GM23338 (cell line): ENCODE measurements at regions not wholly inside any gene's neighbourhood (a gene's known extent, or its start where the extent isn't known, plus 50 kb on each side); places are given as distances from the start of the nearest gene placed in this dataset.

ENCODE experiments used
- CREB1 ChIP-seq: fragments of 250-450 bp; sonication (Bioruptor Pico); IDR thresholded peaks from 2 replicates; pipeline ENCODE4 v1.5.0; 2020; ENCODE audit warnings: low read depth, mild to moderate bottlenecking, moderate library complexity
- EZH2 ChIP-seq: fragments of 200-600 bp; sonication (generic); IDR thresholded peaks from one replicate; pipeline ENCODE4 v1.8.0; 2017; ENCODE audit warnings: antibody characterized with exemption, mild to moderate bottlenecking, low read depth; ENCODE audit not compliant: unreplicated experiment
- EZH2phosphoT487 ChIP-seq: fragments of 200-600 bp; sonication (generic); IDR thresholded peaks from one replicate; pipeline ENCODE4 v1.8.1; 2018; ENCODE audit warnings: antibody characterized with exemption; ENCODE audit not compliant: unreplicated experiment
- NANOG ChIP-seq: IDR thresholded peaks from 2 replicates; pipeline ENCODE4 v1.6.1; 2016; ENCODE audit warnings: antibody characterized with exemption, borderline replicate concordance
- POLR2AphosphoS5 ChIP-seq: IDR thresholded peaks from 2 replicates; pipeline ENCODE4 v1.6.1; 2016; ENCODE audit warnings: antibody characterized with exemption, low read depth
- TF ChIP-seq, protein P1 (sequence below), 2 experiments: fragments of 200-600 bp in 1 of 2; sonication (generic) in 1 of 2; conservative IDR thresholded peaks; 2 replicates each; pipeline versions ENCODE4 v1.5.1 to v1.6.1; 2016 to 2017; ENCODE audit warnings: antibody characterized with exemption in 2 of 2, low read depth in 2 of 2, mild to moderate bottlenecking in 2 of 2, moderate library complexity in 1 of 2
- TF ChIP-seq, protein P2 (sequence below): IDR thresholded peaks from one replicate; pipeline ENCODE4 v1.6.1; 2018; ENCODE audit warnings: antibody characterized with exemption; ENCODE audit not compliant: unreplicated experiment
- TF ChIP-seq, protein P3 (sequence below): IDR thresholded peaks from 2 replicates; pipeline ENCODE4 v1.6.1; 2016; ENCODE audit warnings: antibody characterized with exemption

GRCh38 chr15:70247281-70247680, 149.6 kb upstream of the TLE3 start:
- TF ChIP-seq, protein P1, sequence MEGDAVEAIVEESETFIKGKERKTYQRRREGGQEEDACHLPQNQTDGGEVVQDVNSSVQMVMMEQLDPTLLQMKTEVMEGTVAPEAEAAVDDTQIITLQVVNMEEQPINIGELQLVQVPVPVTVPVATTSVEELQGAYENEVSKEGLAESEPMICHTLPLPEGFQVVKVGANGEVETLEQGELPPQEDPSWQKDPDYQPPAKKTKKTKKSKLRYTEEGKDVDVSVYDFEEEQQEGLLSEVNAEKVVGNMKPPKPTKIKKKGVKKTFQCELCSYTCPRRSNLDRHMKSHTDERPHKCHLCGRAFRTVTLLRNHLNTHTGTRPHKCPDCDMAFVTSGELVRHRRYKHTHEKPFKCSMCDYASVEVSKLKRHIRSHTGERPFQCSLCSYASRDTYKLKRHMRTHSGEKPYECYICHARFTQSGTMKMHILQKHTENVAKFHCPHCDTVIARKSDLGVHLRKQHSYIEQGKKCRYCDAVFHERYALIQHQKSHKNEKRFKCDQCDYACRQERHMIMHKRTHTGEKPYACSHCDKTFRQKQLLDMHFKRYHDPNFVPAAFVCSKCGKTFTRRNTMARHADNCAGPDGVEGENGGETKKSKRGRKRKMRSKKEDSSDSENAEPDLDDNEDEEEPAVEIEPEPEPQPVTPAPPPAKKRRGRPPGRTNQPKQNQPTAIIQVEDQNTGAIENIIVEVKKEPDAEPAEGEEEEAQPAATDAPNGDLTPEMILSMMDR (conservative IDR thresholded peaks at IDR 0.05; ENCODE audit: low read depth in 2 of 2) = no peak
- no peak for TF ChIP-seq CREB1 (CRISPR knock-in tag)
- TF ChIP-seq, protein P2, sequence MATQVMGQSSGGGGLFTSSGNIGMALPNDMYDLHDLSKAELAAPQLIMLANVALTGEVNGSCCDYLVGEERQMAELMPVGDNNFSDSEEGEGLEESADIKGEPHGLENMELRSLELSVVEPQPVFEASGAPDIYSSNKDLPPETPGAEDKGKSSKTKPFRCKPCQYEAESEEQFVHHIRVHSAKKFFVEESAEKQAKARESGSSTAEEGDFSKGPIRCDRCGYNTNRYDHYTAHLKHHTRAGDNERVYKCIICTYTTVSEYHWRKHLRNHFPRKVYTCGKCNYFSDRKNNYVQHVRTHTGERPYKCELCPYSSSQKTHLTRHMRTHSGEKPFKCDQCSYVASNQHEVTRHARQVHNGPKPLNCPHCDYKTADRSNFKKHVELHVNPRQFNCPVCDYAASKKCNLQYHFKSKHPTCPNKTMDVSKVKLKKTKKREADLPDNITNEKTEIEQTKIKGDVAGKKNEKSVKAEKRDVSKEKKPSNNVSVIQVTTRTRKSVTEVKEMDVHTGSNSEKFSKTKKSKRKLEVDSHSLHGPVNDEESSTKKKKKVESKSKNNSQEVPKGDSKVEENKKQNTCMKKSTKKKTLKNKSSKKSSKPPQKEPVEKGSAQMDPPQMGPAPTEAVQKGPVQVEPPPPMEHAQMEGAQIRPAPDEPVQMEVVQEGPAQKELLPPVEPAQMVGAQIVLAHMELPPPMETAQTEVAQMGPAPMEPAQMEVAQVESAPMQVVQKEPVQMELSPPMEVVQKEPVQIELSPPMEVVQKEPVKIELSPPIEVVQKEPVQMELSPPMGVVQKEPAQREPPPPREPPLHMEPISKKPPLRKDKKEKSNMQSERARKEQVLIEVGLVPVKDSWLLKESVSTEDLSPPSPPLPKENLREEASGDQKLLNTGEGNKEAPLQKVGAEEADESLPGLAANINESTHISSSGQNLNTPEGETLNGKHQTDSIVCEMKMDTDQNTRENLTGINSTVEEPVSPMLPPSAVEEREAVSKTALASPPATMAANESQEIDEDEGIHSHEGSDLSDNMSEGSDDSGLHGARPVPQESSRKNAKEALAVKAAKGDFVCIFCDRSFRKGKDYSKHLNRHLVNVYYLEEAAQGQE = no peak
- no peak for TF ChIP-seq EZH2phosphoT487
- no peak for TF ChIP-seq POLR2AphosphoS5
- no peak for TF ChIP-seq EZH2
- TF ChIP-seq, protein P3, sequence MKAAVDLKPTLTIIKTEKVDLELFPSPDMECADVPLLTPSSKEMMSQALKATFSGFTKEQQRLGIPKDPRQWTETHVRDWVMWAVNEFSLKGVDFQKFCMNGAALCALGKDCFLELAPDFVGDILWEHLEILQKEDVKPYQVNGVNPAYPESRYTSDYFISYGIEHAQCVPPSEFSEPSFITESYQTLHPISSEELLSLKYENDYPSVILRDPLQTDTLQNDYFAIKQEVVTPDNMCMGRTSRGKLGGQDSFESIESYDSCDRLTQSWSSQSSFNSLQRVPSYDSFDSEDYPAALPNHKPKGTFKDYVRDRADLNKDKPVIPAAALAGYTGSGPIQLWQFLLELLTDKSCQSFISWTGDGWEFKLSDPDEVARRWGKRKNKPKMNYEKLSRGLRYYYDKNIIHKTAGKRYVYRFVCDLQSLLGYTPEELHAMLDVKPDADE = no peak
- TF ChIP-seq NANOG = no peak
